ENCODE measurements at regions not wholly inside any gene's neighbourhood (a gene's known extent, or its start where the extent isn't known, plus 50 kb on each side); places are given as distances from the start of the nearest gene placed in this dataset.

DNA sequence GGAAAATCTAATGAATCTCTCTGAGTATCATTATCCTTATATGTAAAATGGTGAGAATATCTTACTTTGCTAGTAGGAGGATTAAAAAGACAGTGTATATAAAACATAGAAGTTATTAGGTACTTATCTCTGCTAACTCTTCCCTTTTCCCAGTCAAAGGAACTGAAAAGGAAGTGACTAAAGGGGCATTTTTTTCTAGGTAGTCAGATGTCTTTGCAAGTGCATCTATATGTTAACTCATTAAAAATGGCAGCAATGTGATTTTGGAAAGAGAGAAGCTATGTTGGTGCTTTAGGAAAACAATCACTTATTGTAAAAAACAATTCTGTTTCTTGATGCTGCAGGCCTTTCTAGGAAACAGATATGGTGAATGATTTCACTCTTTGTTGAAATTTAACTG lies 180.9 kb downstream of the SAMD5 start:
- TF ChIP-seq, protein P1, sequence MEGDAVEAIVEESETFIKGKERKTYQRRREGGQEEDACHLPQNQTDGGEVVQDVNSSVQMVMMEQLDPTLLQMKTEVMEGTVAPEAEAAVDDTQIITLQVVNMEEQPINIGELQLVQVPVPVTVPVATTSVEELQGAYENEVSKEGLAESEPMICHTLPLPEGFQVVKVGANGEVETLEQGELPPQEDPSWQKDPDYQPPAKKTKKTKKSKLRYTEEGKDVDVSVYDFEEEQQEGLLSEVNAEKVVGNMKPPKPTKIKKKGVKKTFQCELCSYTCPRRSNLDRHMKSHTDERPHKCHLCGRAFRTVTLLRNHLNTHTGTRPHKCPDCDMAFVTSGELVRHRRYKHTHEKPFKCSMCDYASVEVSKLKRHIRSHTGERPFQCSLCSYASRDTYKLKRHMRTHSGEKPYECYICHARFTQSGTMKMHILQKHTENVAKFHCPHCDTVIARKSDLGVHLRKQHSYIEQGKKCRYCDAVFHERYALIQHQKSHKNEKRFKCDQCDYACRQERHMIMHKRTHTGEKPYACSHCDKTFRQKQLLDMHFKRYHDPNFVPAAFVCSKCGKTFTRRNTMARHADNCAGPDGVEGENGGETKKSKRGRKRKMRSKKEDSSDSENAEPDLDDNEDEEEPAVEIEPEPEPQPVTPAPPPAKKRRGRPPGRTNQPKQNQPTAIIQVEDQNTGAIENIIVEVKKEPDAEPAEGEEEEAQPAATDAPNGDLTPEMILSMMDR (IDR thresholded peaks at IDR 0.05; ENCODE audit: borderline replicate concordance, extremely low read depth, low read length, poor library complexity, severe bottlenecking), result no peak
- TF ChIP-seq EZH2 (IDR thresholded peaks at IDR 0.05; ENCODE audit: borderline replicate concordance, low read depth, low read length, severe bottlenecking), result no peak
